T47D (cell line): ENCODE measurements at regions not wholly inside any gene's neighbourhood (a gene's known extent, or its start where the extent isn't known, plus 50 kb on each side); places are given as distances from the start of the nearest gene placed in this dataset.

Source experiments
- DNase-seq, 2 experiments: peaks; one replicate each; pipeline versions ENCODE4 v3.0.0 to v3.0.0-alpha.2; 2011 to 2012; ENCODE audit warnings: low read depth in 1 of 2, low spot score in 1 of 2
- JUND ChIP-seq: IDR thresholded peaks from 2 replicates; pipeline ENCODE4 v1.6.1; 2012; ENCODE audit warnings: low read depth
- in situ Hi-C: cut with HindIII; loops from 2 replicates; pipeline ENCODE4 v1.10.0; 2016; ENCODE audit warnings: low sequenced_read_pairs, low pct_unique_long_range_greater_than_20kb

- TF ChIP-seq JUND, result no peak
- in situ Hi-C loops, result no loop called here
- DNase-seq, result no peak
These were observed 679.8 kb upstream of the NRXN1 start for GRCh38 chr2:51711766-51712165.

GRCh38 chr2:51710222-51710621 lies 678.3 kb upstream of the NRXN1 start:
- no peak for TF ChIP-seq JUND
- peak in 1 of 2 experiments; percentile 36 for DNase-seq
- in situ Hi-C loops, result no loop called here

GRCh38 chr2:51707625-51708024 lies 675.7 kb upstream of the NRXN1 start:
- in situ Hi-C loops, result no loop called here
- DNase-seq, result no peak
- TF ChIP-seq JUND, result no peak

GRCh38 chr2:51706220-51706619 lies 674.3 kb upstream of the NRXN1 start:
- no peak for DNase-seq
- TF ChIP-seq JUND, result no peak
- in situ Hi-C loops, result no loop called here

GRCh38 chr2:51705417-51705816 lies 673.5 kb upstream of the NRXN1 start:
- TF ChIP-seq JUND, result no peak
- no peak for DNase-seq
- in situ Hi-C loops, result no loop called here

- no peak for TF ChIP-seq JUND
- in situ Hi-C loops, result no loop called here
- DNase-seq, result no peak
These were observed 666.1 kb upstream of the NRXN1 start for GRCh38 chr2:51698021-51698420.

GRCh38 chr2:51697095-51697494 lies 665.2 kb upstream of the NRXN1 start:
- no peak for TF ChIP-seq JUND
- in situ Hi-C loops, result no loop called here
- DNase-seq, result no peak

GRCh38 chr2:51695531-51695930 lies 663.6 kb upstream of the NRXN1 start:
- in situ Hi-C loops, result no loop called here
- no peak for DNase-seq
- no peak for TF ChIP-seq JUND

- no peak for TF ChIP-seq JUND
- DNase-seq, result no peak
- in situ Hi-C loops, result no loop called here
These were observed 661.7 kb upstream of the NRXN1 start for GRCh38 chr2:51693640-51694039.

- TF ChIP-seq JUND, result no peak
- in situ Hi-C loops, result no loop called here
- no peak for DNase-seq
These were observed 649.9 kb upstream of the NRXN1 start for GRCh38 chr2:51681854-51682253.

- in situ Hi-C loops, result no loop called here
- TF ChIP-seq JUND, result no peak
- no peak for DNase-seq
These were observed 641.7 kb upstream of the NRXN1 start for GRCh38 chr2:51673628-51674027.

GRCh38 chr2:51667679-51668078 lies 635.7 kb upstream of the NRXN1 start:
- DNase-seq, result no peak
- no peak for TF ChIP-seq JUND
- in situ Hi-C loops, result no loop called here

- in situ Hi-C loops, result no loop called here
- no peak for TF ChIP-seq JUND
- no peak for DNase-seq
These were observed 630.3 kb upstream of the NRXN1 start for GRCh38 chr2:51662187-51662586.

GRCh38 chr2:51657849-51658248 lies 625.9 kb upstream of the NRXN1 start:
- in situ Hi-C loops, result no loop called here
- no peak for DNase-seq
- no peak for TF ChIP-seq JUND

GRCh38 chr2:51650769-51651168 lies 618.8 kb upstream of the NRXN1 start:
- no peak for TF ChIP-seq JUND
- no peak for DNase-seq
- in situ Hi-C loops, result no loop called here
